NCI-H526 treated with DMSO at 0.1 percent for 48 hours (cell line): ENCODE measurements at regions not wholly inside any gene's neighbourhood (a gene's known extent, or its start where the extent isn't known, plus 50 kb on each side); places are given as distances from the start of the nearest gene placed in this dataset.

Experiments used
- DNase-seq: peaks from one replicate; lab custom pipeline; 2025; lab: John Stamatoyannopoulos, UW

- DNase-seq, result no peak
These were observed 79.4 kb upstream of the ARHGAP28 start for GRCh38 chr18:6650127-6650507.

- DNase-seq, result no peak
These were observed 78.8 kb upstream of the ARHGAP28 start for GRCh38 chr18:6650747-6651146.

- DNase-seq, result no peak
These were observed 77.4 kb upstream of the ARHGAP28 start for GRCh38 chr18:6652098-6652497.

GRCh38 chr18:6653880-6654279, 75.6 kb upstream of the ARHGAP28 start:
- no peak for DNase-seq

- no peak for DNase-seq
These were observed 69.4 kb upstream of the ARHGAP28 start for GRCh38 chr18:6659963-6660725.

- DNase-seq, result no peak
These were observed 67.7 kb upstream of the ARHGAP28 start for GRCh38 chr18:6661692-6662415.

- no peak for DNase-seq
These were observed 63.4 kb upstream of the ARHGAP28 start for GRCh38 chr18:6666012-6666685.

GRCh38 chr18:6668836-6669235, 60.7 kb upstream of the ARHGAP28 start:
- DNase-seq, result no peak

- DNase-seq, result no peak
These were observed 56.7 kb upstream of the ARHGAP28 start for GRCh38 chr18:6672821-6673308.

- DNase-seq, result no peak
These were observed 52.4 kb upstream of the ARHGAP28 start for GRCh38 chr18:6677086-6677485.

GRCh38 chr18:6679201-6679600, 50.3 kb upstream of the ARHGAP28 start:
- no peak for DNase-seq
